ENCODE measurements at regions not wholly inside any gene's neighbourhood (a gene's known extent, or its start where the extent isn't known, plus 50 kb on each side); places are given as distances from the start of the nearest gene placed in this dataset.

GRCh38 chr3:107976202-107976800 lies 114.5 kb downstream of the CD47 start:
- no peak for DNase-seq
- Histone ChIP-seq H3K27me3 (ENCODE audit: low read length) (no peaks in the 10 kb centered on the region), H3K4me1 (ENCODE audit: insufficient read depth, low read length) (peaks cover 13% of the 10 kb centered on the region), H3K4me3 (ENCODE audit: low read length) (no peak overlapping the region), H3K79me2 (ENCODE audit: low read length) (no peaks in the 10 kb centered on the region), H3K9me3 (ENCODE audit: low read length) (no peaks in the 10 kb centered on the region), H3F3A (ENCODE audit: low read length, unreplicated experiment) (no peaks in the 10 kb centered on the region), H3K9ac (ENCODE audit: low read length) (no peak overlapping the region), H3K9me2 (replicated peaks; ENCODE audit: low read length) (no peaks in the 10 kb centered on the region), H3K4me2 (ENCODE audit: low read length) (no peak overlapping the region), H2AFZ (ENCODE audit: low read length) (no peak overlapping the region), H3K36me3 (ENCODE audit: low read depth, low read length) (no peaks in the 10 kb centered on the region), H4K20me1 (ENCODE audit: low read length) (no peaks in the 10 kb centered on the region), H3K27ac (ENCODE audit: low read length) (no peak overlapping the region)
- TF ChIP-seq CTCF (conservative IDR thresholded peaks at IDR 0.05; ENCODE audit: low read depth, low read length) (no peak), EZH2 (IDR thresholded peaks at IDR 0.05; ENCODE audit: low read length, unreplicated experiment) (no peak), EZH2phosphoT487 (IDR thresholded peaks at IDR 0.05; ENCODE audit: borderline replicate concordance, low read length) (no peak)
- ATAC-seq = no peak
- intact Hi-C loops (cut with micrococcal nuclease) = no loop called here
- BruUV-seq (replicated peaks) = no TSS peak
- ChIA-PET CTCF (no interaction called here), POLR2A (ENCODE audit: unreplicated experiment) (no interaction called here)

- ChIA-PET POLR2A (ENCODE audit: unreplicated experiment) (no interaction called here), CTCF (no interaction called here)
- Histone ChIP-seq H3K4me2 (ENCODE audit: low read length) (no peak overlapping the region), H3K36me3 (ENCODE audit: low read depth, low read length) (no peaks in the 10 kb centered on the region), H3K4me1 (ENCODE audit: insufficient read depth, low read length) (peaks cover 15% of the 10 kb centered on the region), H3K9ac (ENCODE audit: low read length) (no peak overlapping the region), H3K4me3 (ENCODE audit: low read length) (no peak overlapping the region), H3K9me2 (replicated peaks; ENCODE audit: low read length) (no peaks in the 10 kb centered on the region), H2AFZ (ENCODE audit: low read length) (no peak overlapping the region), H4K20me1 (ENCODE audit: low read length) (no peaks in the 10 kb centered on the region), H3K27me3 (ENCODE audit: low read length) (no peaks in the 10 kb centered on the region), H3F3A (ENCODE audit: low read length, unreplicated experiment) (no peaks in the 10 kb centered on the region), H3K27ac (ENCODE audit: low read length) (no peak overlapping the region), H3K79me2 (ENCODE audit: low read length) (no peaks in the 10 kb centered on the region), H3K9me3 (ENCODE audit: low read length) (no peaks in the 10 kb centered on the region)
- intact Hi-C loops (cut with micrococcal nuclease) = no loop called here
- DNase-seq (no peak), ATAC-seq (no peak)
- TF ChIP-seq EZH2 (IDR thresholded peaks at IDR 0.05; ENCODE audit: low read length, unreplicated experiment) (no peak), CTCF (conservative IDR thresholded peaks at IDR 0.05; ENCODE audit: low read depth, low read length) (no peak)
- BruUV-seq (replicated peaks) = no TSS peak
Measured at GRCh38 chr3:107975529-107976201, 115.2 kb downstream of the CD47 start.

DNA sequence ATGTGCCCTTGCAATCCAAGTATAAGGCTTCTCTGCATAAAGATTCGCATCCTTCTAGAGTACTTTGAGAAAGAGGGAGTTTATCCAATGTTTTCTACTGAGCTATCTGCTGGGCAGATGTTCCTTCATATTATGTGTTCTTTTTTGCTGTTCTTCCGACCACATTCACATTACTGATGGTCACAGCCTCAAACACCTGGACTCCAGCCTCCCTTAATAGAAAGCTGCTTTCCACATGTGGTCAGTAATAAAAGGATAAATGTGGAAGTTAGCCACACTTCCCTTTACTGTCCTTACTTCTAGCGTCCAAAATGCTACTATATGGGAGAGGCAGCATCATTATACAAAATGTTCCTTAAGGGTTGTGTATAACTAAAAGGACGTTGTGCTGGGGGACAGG lies 116.9 kb downstream of the CD47 start:
- H3K9ac ChIP-seq (ENCODE audit: low read length) = no peak overlapping the region

More for the DNA sequence above, 116.9 kb downstream of the CD47 start:
- Histone ChIP-seq H3K36me3 (ENCODE audit: low read depth, low read length) (no peaks in the 10 kb centered on the region), H3K27me3 (ENCODE audit: low read length) (no peaks in the 10 kb centered on the region), H2AFZ (ENCODE audit: low read length) (no peak overlapping the region), H3F3A (ENCODE audit: low read length, unreplicated experiment) (no peaks in the 10 kb centered on the region), H3K4me1 (ENCODE audit: insufficient read depth, low read length) (peaks cover 30% of the 10 kb centered on the region), H3K79me2 (ENCODE audit: low read length) (no peaks in the 10 kb centered on the region), H3K27ac (ENCODE audit: low read length) (no peak overlapping the region), H3K4me2 (ENCODE audit: low read length) (no peak overlapping the region), H3K9me2 (replicated peaks; ENCODE audit: low read length) (no peaks in the 10 kb centered on the region), H4K20me1 (ENCODE audit: low read length) (no peaks in the 10 kb centered on the region), H3K4me3 (ENCODE audit: low read length) (no peak overlapping the region), H3K9me3 (ENCODE audit: low read length) (no peaks in the 10 kb centered on the region)
- POLR2A ChIA-PET (ENCODE audit: unreplicated experiment) = no interaction called here
- intact Hi-C loops (cut with micrococcal nuclease) = no loop called here
- DNase-seq (no peak), ATAC-seq (no peak)
- CTCF ChIA-PET = no interaction called here
- BruUV-seq (replicated peaks) = no TSS peak
- TF ChIP-seq EZH2 (IDR thresholded peaks at IDR 0.05; ENCODE audit: low read length, unreplicated experiment) = no peak
- TF ChIP-seq EZH2phosphoT487 (IDR thresholded peaks at IDR 0.05; ENCODE audit: borderline replicate concordance, low read length) = no peak
- TF ChIP-seq CTCF (conservative IDR thresholded peaks at IDR 0.05; ENCODE audit: low read depth, low read length) = no peak

Measured in PC-3 (cell line).